Central memory CD8-positive, alpha-beta T cell (primary cell): ENCODE measurements at regions not wholly inside any gene's neighbourhood (a gene's known extent, or its start where the extent isn't known, plus 50 kb on each side); places are given as distances from the start of the nearest gene placed in this dataset.

ENCODE experiments used
- ATAC-seq: fragments of 150-1000 bp; cut with Tn5 transposase; replicated peaks from 2 replicates; pipeline ENCODE4 v1.10.0; 2022; ENCODE audit warnings: mild to moderate bottlenecking, moderate FRiP score, moderate number of reproducible peaks; ENCODE audit not compliant: poor library complexity, severe bottlenecking; ENCODE audit errors: extremely low read depth
- DNase-seq, 2 donors: peaks; one replicate each; pipeline ENCODE4 v3.0.0; 2021; ENCODE audit warnings: low spot score in 2 of 2
- H3K27ac Mint-ChIP-seq: one replicate; pipeline ENCODE4 v1.8.0; 2022; ENCODE audit warnings: low read depth, mild to moderate bottlenecking, moderate library complexity, mixed read lengths
- H3K27me3 Mint-ChIP-seq: one replicate; pipeline ENCODE4 v1.8.0; 2022; ENCODE audit warnings: mixed read lengths
- H3K36me3 Mint-ChIP-seq: one replicate; pipeline ENCODE4 v1.8.0; 2022; ENCODE audit warnings: mild to moderate bottlenecking, moderate library complexity, mixed read lengths; ENCODE audit not compliant: insufficient read depth
- H3K4me1 Mint-ChIP-seq: one replicate; pipeline ENCODE4 v1.8.0; 2022; ENCODE audit warnings: mixed read lengths
- H3K4me3 Mint-ChIP-seq: one replicate; pipeline ENCODE4 v1.8.0; 2022; ENCODE audit warnings: mild to moderate bottlenecking, moderate library complexity, mixed read lengths
- H3K9me3 Mint-ChIP-seq: one replicate; pipeline ENCODE4 v1.8.0; 2022; ENCODE audit warnings: mixed read lengths

DNA sequence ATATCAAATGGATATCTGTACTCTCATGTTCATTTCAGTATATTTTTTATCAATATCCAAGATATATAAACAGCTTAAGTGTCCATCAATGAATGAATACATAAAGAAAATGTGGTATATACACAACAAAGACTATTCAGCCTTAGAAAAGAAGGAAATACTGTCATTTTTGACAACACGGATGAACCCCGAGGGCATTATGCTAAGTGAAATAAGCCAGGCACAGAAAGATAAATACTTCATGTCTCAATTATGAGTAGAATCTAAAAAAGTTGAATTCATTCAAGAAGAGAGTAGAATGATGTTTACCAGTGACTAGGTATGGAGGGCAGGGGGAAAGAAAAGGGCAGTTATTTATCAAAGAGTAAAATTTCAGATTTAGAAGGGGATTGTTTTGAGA lies 949.8 kb upstream of the TYRP1 start:
- ATAC-seq (no peak), DNase-seq (no peak)
- Mint-ChIP-seq H3K27me3 (no peaks in the 10 kb centered on the region), H3K4me3 (no peak overlapping the region), H3K36me3 (peaks cover 2% of the 10 kb centered on the region), H3K27ac (no peak overlapping the region), H3K4me1 (no peaks in the 10 kb centered on the region), H3K9me3 (peaks cover 15% of the 10 kb centered on the region)

DNA sequence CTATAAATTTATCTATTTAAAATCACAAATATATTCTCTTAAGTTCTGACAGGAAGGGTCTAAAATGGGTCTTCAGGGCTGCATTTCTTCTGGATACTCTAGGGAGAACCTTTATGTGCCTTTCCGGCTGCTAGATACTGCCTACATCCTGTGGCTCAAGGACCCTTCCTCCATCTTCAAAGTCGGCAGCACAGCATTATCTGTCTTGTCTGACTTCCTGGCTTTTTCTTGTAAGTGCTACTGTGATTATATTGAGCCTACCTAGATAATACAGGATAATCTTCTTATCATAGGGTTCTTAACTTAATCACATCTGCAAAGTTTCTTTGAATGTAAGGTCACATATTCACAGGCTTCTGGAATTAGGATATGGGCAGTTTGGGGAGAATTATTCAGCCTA lies 943.8 kb upstream of the TYRP1 start:
- H3K27ac Mint-ChIP-seq: no peak overlapping the region
- H3K36me3 Mint-ChIP-seq: no peaks in the 10 kb centered on the region
- no peaks in the 10 kb centered on the region for H3K27me3 Mint-ChIP-seq
- no peaks in the 10 kb centered on the region for H3K4me1 Mint-ChIP-seq
- peaks cover 17% of the 10 kb centered on the region for H3K9me3 Mint-ChIP-seq
- DNase-seq (no peak), ATAC-seq (no peak)
- no peak overlapping the region for H3K4me3 Mint-ChIP-seq

DNA sequence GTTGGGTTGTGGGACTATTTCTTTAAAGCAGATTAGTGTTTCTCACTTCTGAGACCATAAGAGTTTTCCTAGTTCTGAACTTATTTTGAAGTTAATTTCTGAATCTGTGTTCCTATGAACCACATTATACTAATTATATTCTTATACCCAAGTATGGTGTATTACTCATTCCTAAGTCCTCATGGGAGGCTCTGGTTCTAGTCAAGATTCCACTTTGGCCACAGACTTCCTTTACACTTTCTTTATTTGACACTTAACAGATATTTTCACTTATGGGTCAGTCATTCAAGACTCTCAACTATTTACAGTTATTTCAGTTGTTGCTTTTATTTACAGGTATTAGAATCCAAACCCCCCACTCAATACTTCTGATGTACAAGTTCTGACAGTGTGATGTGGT lies 937.2 kb upstream of the TYRP1 start:
- peaks cover 6% of the 10 kb centered on the region for H3K9me3 Mint-ChIP-seq
- ATAC-seq (no peak), DNase-seq (no peak)
- H3K36me3 Mint-ChIP-seq: no peaks in the 10 kb centered on the region
- no peak overlapping the region for H3K27ac Mint-ChIP-seq
- H3K27me3 Mint-ChIP-seq: no peaks in the 10 kb centered on the region
- H3K4me3 Mint-ChIP-seq: no peak overlapping the region
- H3K4me1 Mint-ChIP-seq: no peaks in the 10 kb centered on the region

DNA sequence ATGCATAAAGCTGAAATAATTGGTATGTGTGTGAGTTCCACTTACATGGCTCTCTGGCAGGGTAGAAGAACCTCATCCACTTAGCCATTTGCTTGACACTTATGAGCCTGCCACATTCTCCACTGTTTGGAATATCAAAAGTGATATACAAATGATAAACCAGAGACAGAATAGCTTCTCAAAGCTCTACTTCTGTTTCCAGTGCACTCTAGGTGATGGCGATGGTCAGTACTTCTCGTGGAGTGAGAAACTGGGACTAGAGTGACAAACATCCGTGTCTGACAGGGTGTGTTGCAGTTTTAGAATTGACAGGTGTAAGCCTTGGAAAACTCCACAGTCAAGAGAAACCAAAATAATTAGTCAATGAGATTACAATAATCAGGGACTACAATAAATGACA lies 935.8 kb upstream of the TYRP1 start:
- DNase-seq (no peak), ATAC-seq (no peak)
- Mint-ChIP-seq H3K9me3 (no peaks in the 10 kb centered on the region), H3K27me3 (no peaks in the 10 kb centered on the region), H3K36me3 (no peaks in the 10 kb centered on the region), H3K4me3 (no peak overlapping the region), H3K27ac (no peak overlapping the region), H3K4me1 (no peaks in the 10 kb centered on the region)

DNA sequence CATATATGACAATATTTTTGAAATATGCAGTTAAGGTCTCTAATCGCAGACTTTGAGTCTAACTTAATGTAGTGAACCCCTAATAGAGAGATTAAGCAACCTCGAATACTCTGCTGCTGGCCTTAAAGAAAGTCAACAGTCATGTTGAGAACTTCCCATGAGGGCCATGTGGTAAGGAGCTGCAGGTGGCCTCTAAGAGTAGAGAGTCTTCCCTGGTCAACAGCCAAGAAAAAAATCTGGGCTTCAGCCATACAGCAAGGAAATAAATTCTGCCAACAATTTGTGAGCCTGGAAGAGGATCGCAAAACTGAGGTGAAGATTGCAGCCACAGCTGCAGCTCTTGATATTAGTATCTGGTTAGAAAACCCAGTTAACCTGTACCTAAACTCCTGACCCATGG lies 935.2 kb upstream of the TYRP1 start:
- Mint-ChIP-seq H3K4me1 (no peaks in the 10 kb centered on the region), H3K36me3 (no peaks in the 10 kb centered on the region), H3K4me3 (no peak overlapping the region), H3K9me3 (no peaks in the 10 kb centered on the region), H3K27ac (no peak overlapping the region), H3K27me3 (no peaks in the 10 kb centered on the region)
- DNase-seq: no peak
- no peak for ATAC-seq

DNA sequence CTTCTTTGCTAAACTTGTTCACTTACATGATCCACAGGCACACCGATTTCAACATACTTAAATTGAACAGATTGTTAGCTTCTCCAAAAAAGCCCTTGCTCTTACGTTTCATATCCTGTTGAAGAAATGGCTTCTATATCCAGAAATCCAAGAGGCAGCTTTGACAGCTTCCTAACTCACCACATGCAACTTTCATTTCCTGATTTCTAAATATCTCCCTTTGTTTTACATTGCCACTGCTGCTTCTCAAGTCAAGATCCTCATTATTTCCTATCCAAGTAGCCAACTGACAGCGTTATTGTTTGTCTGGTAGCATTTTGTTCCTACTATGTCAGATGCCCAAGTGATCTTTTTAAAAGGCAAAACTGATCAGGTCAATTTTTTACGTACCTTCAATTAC lies 913.2 kb upstream of the TYRP1 start:
- ATAC-seq (no peak), DNase-seq (no peak)
- Mint-ChIP-seq H3K36me3 (no peaks in the 10 kb centered on the region), H3K27me3 (no peaks in the 10 kb centered on the region), H3K4me3 (no peak overlapping the region), H3K9me3 (peaks cover 34% of the 10 kb centered on the region), H3K27ac (no peak overlapping the region), H3K4me1 (no peaks in the 10 kb centered on the region)

- ATAC-seq: no peak
- H3K9me3 Mint-ChIP-seq: peaks cover 19% of the 10 kb centered on the region
- H3K27me3 Mint-ChIP-seq: no peaks in the 10 kb centered on the region
- no peak overlapping the region for H3K27ac Mint-ChIP-seq
- H3K4me3 Mint-ChIP-seq: no peak overlapping the region
- no peak for DNase-seq
- no peaks in the 10 kb centered on the region for H3K36me3 Mint-ChIP-seq
- H3K4me1 Mint-ChIP-seq: no peaks in the 10 kb centered on the region
Observed at GRCh38 chr9:11792870-11793269, 900.3 kb upstream of the TYRP1 start.

DNA sequence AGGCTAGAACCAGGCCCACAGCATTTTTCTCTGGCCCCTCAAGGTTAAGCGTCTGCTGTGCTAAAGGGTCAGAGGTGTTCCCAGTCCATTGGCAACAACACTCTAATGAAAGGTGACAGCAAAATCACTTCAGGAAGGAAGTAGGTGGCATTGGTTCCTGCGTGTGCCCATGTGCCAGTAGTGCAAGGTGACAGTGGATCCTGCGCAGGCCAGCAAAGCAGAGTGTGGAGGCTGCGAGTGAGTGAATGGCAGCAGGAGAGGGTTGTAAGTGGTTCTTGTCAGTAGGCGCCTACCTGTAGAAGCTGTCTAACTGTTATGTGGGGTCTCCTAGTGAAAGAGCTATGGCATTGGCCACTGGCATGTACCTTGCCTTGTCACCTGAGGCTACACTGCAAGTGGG lies 898.2 kb upstream of the TYRP1 start:
- Mint-ChIP-seq H3K4me3 (no peak overlapping the region), H3K36me3 (no peaks in the 10 kb centered on the region), H3K9me3 (peaks cover 16% of the 10 kb centered on the region), H3K4me1 (no peaks in the 10 kb centered on the region), H3K27me3 (no peaks in the 10 kb centered on the region), H3K27ac (no peak overlapping the region)
- DNase-seq (no peak), ATAC-seq (no peak)

DNA sequence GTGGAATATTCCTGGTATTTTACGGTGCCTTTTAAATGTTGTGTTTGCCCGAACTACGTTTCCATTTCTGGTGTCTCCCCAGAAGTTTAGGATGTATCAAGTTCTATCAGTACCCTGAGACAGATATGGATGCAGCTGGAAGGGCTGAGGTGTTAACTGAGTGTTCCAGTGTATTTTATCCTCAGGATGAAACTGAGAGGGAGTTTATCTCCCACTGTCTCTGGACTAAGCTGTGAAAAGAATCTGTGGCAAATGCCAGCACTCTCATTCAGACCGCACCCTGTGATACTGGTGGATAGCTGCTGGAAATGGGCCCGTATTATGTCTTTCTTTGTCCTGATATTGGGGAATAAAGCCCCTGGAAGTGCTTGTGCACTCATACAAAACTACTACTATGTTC lies 887.2 kb upstream of the TYRP1 start:
- Mint-ChIP-seq H3K27me3 (no peaks in the 10 kb centered on the region), H3K4me3 (no peak overlapping the region), H3K27ac (no peak overlapping the region), H3K36me3 (peaks cover 2% of the 10 kb centered on the region), H3K4me1 (no peaks in the 10 kb centered on the region), H3K9me3 (peaks cover 17% of the 10 kb centered on the region)
- DNase-seq (no peak), ATAC-seq (no peak)

- Mint-ChIP-seq H3K4me3 (no peak overlapping the region), H3K4me1 (no peaks in the 10 kb centered on the region), H3K9me3 (peaks cover 7% of the 10 kb centered on the region), H3K27ac (no peak overlapping the region), H3K36me3 (no peaks in the 10 kb centered on the region), H3K27me3 (no peaks in the 10 kb centered on the region)
- DNase-seq: no peak
- no peak for ATAC-seq
Observed at GRCh38 chr9:11821306-11821975, 871.7 kb upstream of the TYRP1 start.

DNA sequence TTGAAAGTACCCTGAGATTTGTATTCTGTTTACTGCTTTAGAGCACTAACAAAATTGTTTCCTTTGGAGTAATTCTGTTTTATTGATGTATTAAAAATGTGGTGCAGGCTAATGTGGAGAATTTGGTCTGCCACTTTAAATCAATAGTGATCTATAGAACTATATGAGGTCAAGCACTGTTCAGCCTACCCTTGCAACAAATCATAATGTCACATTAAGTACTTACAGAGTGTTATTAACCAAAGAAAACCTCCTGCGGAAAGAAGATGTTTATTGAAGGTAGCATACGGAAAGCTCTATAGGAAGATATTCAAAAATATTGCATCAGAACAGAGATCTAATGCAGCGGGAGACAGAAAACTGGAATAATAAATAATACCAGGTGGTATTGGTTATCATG lies 865.0 kb upstream of the TYRP1 start:
- ATAC-seq (no peak), DNase-seq (no peak)
- Mint-ChIP-seq H3K4me1 (no peaks in the 10 kb centered on the region), H3K27me3 (no peaks in the 10 kb centered on the region), H3K4me3 (no peak overlapping the region), H3K27ac (no peak overlapping the region), H3K36me3 (peaks cover 1% of the 10 kb centered on the region), H3K9me3 (peaks cover 5% of the 10 kb centered on the region)

GRCh38 chr9:11833056-11833455 lies 860.1 kb upstream of the TYRP1 start:
- Mint-ChIP-seq H3K4me1 (no peaks in the 10 kb centered on the region), H3K9me3 (peaks cover 6% of the 10 kb centered on the region), H3K4me3 (no peak overlapping the region), H3K27ac (no peak overlapping the region), H3K27me3 (no peaks in the 10 kb centered on the region), H3K36me3 (peaks cover 1% of the 10 kb centered on the region)
- ATAC-seq: no peak
- DNase-seq: no peak

- ATAC-seq (no peak), DNase-seq (no peak)
- Mint-ChIP-seq H3K27ac (no peak overlapping the region), H3K4me1 (no peaks in the 10 kb centered on the region), H3K27me3 (no peaks in the 10 kb centered on the region), H3K4me3 (no peak overlapping the region), H3K36me3 (no peaks in the 10 kb centered on the region), H3K9me3 (no peaks in the 10 kb centered on the region)
Observed at GRCh38 chr9:11868795-11869194, 824.4 kb upstream of the TYRP1 start.

- H3K27ac Mint-ChIP-seq: no peak overlapping the region
- H3K36me3 Mint-ChIP-seq: no peaks in the 10 kb centered on the region
- H3K9me3 Mint-ChIP-seq: peaks cover 5% of the 10 kb centered on the region
- H3K27me3 Mint-ChIP-seq: no peaks in the 10 kb centered on the region
- H3K4me1 Mint-ChIP-seq: no peaks in the 10 kb centered on the region
- H3K4me3 Mint-ChIP-seq: no peak overlapping the region
- DNase-seq: no peak
- ATAC-seq: no peak
Observed at GRCh38 chr9:11871852-11872251, 821.3 kb upstream of the TYRP1 start.
